C1 segment of cervical spinal cord (tissue), 14 donors: ENCODE measurements at regions not wholly inside any gene's neighbourhood (a gene's known extent, or its start where the extent isn't known, plus 50 kb on each side); places are given as distances from the start of the nearest gene placed in this dataset.
A peak's percentile ranks its signal among the peaks of the same experiment; 100 is the strongest.
"Not testable (repeated sequence)": the region's sequence is repeated elsewhere in the genome, so short reads cannot be mapped to it uniquely, and the experiment has no call there.

ENCODE experiments used
- DNase-seq, 14 donors: peaks; one replicate each; lab custom pipeline; 2025; lab: John Stamatoyannopoulos, UW

DNA sequence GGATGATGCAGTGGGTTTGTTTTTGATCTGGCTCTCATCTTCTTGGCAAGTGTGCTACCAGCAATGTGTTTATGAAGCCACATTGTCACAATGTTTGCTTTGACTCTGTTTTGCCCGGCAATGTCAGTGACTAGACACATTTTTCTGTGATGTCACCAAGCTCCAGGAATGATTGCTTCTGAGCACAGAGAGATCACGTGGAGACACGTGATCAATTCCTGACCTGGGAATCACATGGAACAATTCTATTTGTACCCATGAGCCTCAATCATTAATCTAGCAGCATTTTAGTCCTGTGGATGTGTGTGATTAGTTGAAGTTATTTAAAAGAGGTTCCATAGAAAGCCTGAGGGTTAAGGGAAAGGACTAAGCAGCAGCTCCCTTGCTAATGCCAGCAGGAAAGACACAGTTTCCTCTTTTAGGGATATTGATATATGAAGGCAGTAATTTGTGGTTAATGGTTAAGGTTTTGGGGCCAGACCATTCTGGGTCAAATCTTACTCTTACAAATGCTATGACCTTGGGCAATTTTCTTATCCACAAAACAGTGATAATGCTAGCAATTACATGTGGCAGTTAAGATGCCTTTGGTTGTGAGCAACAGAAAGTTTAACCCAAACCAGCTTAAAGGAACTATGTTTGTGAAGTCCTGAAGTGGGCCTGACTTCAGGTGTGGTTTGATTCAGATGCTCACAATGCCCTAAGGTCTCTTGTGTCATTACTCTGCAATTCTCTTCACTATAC lies 59.0 kb downstream of the FASLG start:
- DNase-seq = no peak

GRCh38 chr1:172719066-172719627 lies 60.2 kb downstream of the FASLG start:
- DNase-seq = no peak

DNA sequence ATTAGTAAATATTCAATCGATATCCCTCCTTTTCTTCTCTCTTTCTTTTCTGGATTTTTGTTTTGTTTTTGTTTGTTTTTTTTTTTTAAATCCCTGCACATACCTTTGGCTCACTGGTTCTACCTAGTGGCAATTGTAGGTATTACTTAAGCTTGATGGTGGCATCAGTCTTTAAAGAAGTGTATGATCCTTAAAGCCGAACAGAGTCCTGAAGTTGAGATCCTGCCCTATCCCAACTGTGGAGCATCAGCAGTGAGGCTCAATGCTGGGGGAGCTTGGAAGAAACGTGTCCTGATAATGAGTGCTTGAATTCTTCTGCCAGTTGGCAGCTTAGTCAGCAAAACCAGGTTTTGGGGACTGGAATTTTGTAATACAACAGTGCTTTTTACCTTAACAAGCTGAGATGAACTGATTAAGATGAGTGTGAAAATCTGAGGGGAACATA lies 60.8 kb downstream of the FASLG start:
- no peak for DNase-seq

GRCh38 chr1:172720339-172720738 lies 61.4 kb downstream of the FASLG start:
- DNase-seq = no peak

DNA sequence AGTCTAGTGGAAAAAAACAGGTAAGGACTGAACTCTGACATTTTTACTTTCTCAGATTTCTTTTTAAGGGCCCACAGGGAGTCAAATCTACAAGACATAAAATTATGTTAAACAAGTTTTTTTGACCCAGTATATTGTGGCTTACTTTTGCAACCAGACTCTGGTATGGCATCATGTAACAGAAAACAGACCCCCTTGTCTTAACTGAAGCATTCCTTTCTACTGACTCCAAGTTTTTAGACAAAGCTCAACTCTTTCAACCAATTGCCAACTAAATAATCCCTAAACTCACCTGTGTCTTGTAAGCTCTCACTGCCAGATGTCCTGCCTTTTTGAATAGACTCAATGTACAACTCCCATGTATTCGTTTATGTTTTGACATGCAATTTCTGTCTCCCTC lies 64.3 kb downstream of the FASLG start:
- DNase-seq = no peak

- DNase-seq = no peak
Measured at GRCh38 chr1:172724232-172724631, 65.3 kb downstream of the FASLG start.

- no peak for DNase-seq
Measured at GRCh38 chr1:172724765-172725613, 66.1 kb downstream of the FASLG start.

- no peak for DNase-seq
Measured at GRCh38 chr1:172726740-172727139, 67.8 kb downstream of the FASLG start.

DNA sequence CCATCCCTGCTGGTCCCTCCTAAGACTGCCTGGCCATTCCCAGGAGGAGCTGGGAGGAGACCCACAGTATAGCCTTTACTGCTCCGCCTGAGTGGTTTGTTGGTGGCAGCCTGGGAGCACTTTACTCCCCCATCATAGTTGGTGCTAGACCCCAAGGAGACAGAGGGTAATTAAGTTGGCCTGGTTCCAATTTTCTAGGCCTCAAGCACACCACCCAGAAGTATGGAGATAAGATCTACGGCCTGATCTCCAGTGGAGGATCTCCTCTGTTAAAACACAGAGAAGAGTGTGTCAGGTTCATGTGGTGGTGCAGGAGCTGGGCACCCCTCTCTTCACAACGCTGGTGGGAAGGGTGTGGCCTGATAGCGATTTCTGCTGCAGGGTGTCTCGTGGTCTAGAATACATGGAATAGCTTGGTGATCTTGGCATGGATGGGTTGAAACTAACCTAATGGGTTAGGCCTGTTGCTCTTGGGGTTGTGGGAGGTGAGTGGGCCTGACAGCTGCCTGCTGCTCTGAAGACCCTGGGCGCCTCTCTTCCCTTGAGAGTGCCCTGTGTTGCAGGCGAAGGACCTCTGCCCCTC lies 68.5 kb downstream of the FASLG start:
- no peak for DNase-seq

GRCh38 chr1:172727956-172728603 lies 69.2 kb downstream of the FASLG start:
- no peak for DNase-seq

DNA sequence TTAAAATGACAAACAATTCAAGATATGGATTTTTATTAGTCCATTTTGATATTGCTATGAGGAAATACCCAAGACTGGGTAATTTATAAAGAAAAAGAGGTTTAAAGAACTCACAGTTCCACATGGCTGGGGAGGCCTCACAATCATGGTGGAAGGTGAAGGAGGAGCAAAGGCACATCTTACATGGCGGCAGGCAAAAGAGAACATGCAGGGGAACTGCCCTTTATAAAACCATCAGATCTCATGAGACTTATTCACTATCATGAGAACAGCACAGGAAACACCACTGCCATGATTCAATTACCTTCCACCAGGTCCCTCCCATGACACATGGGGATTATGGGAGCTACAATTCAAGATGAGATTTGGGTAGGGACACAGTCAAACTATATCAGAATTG lies 69.8 kb downstream of the FASLG start:
- not testable (repeated sequence) for DNase-seq

GRCh38 chr1:172732427-172732826 lies 73.5 kb downstream of the FASLG start:
- no peak for DNase-seq

DNA sequence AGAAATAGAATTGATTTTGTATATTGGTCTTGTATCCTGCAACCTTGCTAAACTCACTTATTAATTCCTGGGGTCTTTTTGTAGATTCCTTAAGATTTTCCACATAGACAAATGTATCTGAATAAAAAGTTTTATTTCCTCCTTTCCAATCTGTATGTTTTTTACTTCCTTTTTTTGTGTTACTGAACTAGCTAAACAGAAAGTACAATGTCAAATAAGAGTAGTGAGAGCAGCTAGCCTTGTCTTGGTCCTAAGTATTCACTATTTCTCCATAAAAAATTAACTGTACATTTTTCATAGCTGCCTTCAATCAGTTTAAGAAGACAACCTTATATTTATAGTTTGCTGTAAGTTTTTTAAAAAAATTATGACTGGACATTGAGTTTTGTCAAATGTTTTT lies 74.9 kb downstream of the FASLG start:
- DNase-seq = no peak

DNA sequence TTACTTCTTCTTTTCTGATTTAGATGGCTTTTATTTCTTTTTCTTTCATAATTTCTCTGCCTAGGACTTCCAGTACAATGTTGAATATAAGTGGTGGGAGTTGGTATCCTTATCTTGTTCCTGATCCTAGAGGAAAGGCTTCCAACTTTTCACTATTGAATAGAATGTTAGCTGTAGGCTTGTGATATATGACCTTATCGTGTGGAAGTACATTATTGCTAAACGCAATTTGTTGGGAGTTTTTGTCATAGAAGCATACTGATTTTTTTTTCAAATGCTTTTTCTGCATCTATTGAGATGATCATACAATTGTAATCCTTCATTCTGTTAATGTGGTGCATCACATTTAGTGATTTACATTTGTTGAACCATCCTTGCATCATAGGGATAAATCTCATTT lies 79.5 kb downstream of the FASLG start:
- DNase-seq = no peak

- no peak for DNase-seq
Measured at GRCh38 chr1:172742599-172743500, 83.9 kb downstream of the FASLG start.

DNA sequence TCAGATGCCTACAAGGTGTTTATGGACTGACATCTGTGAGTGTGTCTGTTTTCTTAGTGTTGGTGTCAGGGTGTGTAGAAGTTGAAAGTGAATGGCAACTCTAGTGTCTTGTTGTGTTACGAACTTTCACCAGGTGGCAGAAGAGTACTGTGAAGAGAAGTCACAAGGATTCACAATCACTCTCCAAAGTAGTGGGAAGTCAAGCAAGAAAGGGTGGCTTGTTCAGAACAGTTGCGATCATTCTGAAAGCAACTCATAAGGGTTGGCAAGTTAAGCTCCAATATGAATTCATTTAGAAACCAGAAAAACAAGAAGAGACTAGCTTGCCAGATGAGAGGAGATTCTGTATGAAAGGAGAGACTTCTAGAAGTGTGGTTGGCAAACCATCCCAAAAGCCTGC lies 86.1 kb downstream of the FASLG start:
- DNase-seq = peak in 1 of 14 donors; percentile 3

DNA sequence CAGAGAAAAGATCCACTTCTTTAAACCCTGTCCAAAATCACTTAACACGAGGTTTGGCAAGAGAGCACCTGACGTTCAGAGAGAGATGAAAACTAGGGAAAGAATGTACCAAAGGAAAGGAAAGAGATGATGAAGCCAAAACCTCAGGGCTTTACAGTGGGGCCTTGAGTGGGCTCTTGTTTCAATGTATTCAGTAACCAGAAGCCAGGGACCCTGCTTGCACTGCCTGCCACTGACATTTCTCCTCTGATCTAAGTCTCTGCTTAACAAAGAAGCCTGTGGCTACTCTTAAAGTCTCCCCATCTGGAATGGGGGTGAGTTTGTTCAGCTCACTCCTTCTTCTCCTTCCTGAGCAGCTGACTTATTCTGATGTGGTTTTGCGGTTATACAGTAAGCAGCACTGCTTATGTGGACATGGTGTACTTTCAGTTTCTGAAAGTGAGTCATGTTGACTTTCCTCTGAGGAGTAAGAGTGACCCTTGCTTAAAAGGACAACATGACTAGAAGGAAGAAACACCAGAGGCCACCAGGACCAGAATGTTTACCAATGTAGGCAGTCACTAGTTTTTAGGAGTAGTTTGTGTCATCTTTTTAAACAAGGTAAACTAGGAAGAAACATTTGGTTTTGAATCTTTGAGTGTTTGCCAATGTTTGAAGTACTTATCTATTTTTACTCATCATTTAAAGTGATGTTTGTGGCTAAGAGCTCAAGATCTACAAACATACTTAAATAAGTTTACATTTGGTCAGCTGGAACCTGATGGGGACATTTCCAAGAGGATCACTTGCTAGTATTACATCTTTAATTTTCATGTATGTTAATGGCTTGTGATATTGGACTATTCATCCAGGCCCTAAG lies 87.4 kb downstream of the FASLG start:
- peak in 4 of 14 donors; percentile 1 to 15 (median 6) for DNase-seq

- no peak for DNase-seq
Measured at GRCh38 chr1:172748201-172748600, 89.3 kb downstream of the FASLG start.

GRCh38 chr1:172751683-172752082 lies 92.8 kb downstream of the FASLG start:
- DNase-seq = no peak

- no peak for DNase-seq
Measured at GRCh38 chr1:172753964-172754363, 95.1 kb downstream of the FASLG start.
